ENCODE measurements at regions not wholly inside any gene's neighbourhood (a gene's known extent, or its start where the extent isn't known, plus 50 kb on each side); places are given as distances from the start of the nearest gene placed in this dataset.
"Not testable (repeated sequence)": the region's sequence is repeated elsewhere in the genome, so short reads cannot be mapped to it uniquely, and the experiment has no call there.

DNA sequence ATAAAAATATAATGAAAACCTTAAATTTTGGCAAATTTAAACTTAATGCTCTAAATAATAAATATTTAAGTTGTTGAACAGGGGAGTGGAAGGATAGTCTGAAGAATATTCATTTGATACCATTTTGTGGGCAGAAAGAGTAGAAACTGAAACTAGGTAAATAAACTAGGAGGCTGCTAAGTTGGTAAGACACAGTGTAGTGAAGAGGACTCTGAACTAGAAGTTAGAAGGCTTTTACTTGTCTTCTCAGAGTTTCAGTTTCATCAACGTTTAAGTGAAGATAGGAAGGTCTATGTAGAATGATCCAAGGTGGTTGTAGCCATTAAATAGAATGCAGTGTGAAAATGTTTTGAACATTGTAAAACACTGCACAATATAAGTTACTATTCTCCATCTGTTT lies 516.9 kb downstream of the AMY1C start:
- H3K27ac ChIP-seq, result no peak overlapping the region
- TF ChIP-seq CTCF (IDR thresholded peaks at IDR 0.05), result no peak
- H3K4me1 ChIP-seq, result no peaks in the 10 kb centered on the region
- H3K4me3 ChIP-seq, result no peak overlapping the region
- no peaks in the 10 kb centered on the region for H3K36me3 ChIP-seq
- H3K9me3 ChIP-seq, result no peaks in the 10 kb centered on the region
- DNase-seq, result no peak
- intact Hi-C loops (cut with DNase I), result no loop called here
- ATAC-seq, result no peak
- H3K27me3 ChIP-seq, result no peaks in the 10 kb centered on the region

GRCh38 chr1:104288322-104288721 lies 538.6 kb downstream of the AMY1C start:
- DNase-seq; H3K4me1 ChIP-seq; H3K4me3 ChIP-seq; H3K27ac ChIP-seq; ATAC-seq; H3K9me3 ChIP-seq; H3K36me3 ChIP-seq; H3K27me3 ChIP-seq; intact Hi-C loops (cut with DNase I): not testable (repeated sequence)

GRCh38 chr1:104291156-104291555 lies 541.5 kb downstream of the AMY1C start:
- H3K4me1 ChIP-seq, result no peaks in the 10 kb centered on the region
- ATAC-seq, result no peak
- no peak overlapping the region for H3K27ac ChIP-seq
- H3K9me3 ChIP-seq, result no peaks in the 10 kb centered on the region
- DNase-seq, result no peak
- no peak overlapping the region for H3K4me3 ChIP-seq
- TF ChIP-seq CTCF (IDR thresholded peaks at IDR 0.05), result no peak
- intact Hi-C loops (cut with DNase I), result no loop called here
- no peaks in the 10 kb centered on the region for H3K36me3 ChIP-seq
- no peaks in the 10 kb centered on the region for H3K27me3 ChIP-seq

DNA sequence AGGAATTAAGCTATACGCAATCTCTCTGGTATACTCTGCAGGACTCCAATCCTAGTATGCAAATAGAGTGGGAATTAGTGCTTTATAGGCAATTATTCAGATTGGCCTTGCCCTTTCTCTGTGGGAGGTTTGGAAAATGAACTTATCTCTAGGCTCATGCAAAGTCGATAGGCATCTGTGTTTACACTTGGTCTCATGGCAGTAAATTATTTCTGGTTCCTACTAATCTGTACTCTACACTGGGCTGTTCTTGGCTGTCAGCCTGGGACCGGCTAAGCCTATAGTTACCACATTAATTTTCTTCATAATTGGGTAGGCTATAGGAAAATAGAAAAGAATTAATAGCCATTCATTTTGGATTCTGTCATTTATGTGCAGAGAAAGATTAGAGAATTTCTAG lies 544.6 kb downstream of the AMY1C start:
- intact Hi-C loops (cut with DNase I), result no loop called here
- Histone ChIP-seq H3K36me3 (no peaks in the 10 kb centered on the region), H3K9me3 (no peaks in the 10 kb centered on the region), H3K27ac (no peak overlapping the region), H3K27me3 (no peaks in the 10 kb centered on the region), H3K4me1 (no peaks in the 10 kb centered on the region), H3K4me3 (no peak overlapping the region)
- ATAC-seq (no peak), DNase-seq (no peak)
- TF ChIP-seq CTCF (IDR thresholded peaks at IDR 0.05), result no peak

- no peaks in the 10 kb centered on the region for H3K36me3 ChIP-seq
- no peaks in the 10 kb centered on the region for H3K9me3 ChIP-seq
- ATAC-seq (no peak), DNase-seq (no peak)
- H3K27me3 ChIP-seq, result no peaks in the 10 kb centered on the region
- no peaks in the 10 kb centered on the region for H3K4me1 ChIP-seq
- no peak for TF ChIP-seq CTCF (IDR thresholded peaks at IDR 0.05)
- H3K27ac ChIP-seq, result no peak overlapping the region
- intact Hi-C loops (cut with DNase I), result no loop called here
- H3K4me3 ChIP-seq, result no peak overlapping the region
Observed at GRCh38 chr1:104295511-104295910, 545.8 kb downstream of the AMY1C start.

GRCh38 chr1:104309673-104310072 lies 560.0 kb downstream of the AMY1C start:
- H3K27me3 ChIP-seq, result no peaks in the 10 kb centered on the region
- no peaks in the 10 kb centered on the region for H3K36me3 ChIP-seq
- no peak for ATAC-seq
- H3K9me3 ChIP-seq, result no peaks in the 10 kb centered on the region
- TF ChIP-seq CTCF (IDR thresholded peaks at IDR 0.05), result no peak
- H3K27ac ChIP-seq, result no peak overlapping the region
- intact Hi-C loops (cut with DNase I), result no loop called here
- no peak for DNase-seq
- H3K4me3 ChIP-seq, result no peak overlapping the region
- H3K4me1 ChIP-seq, result no peaks in the 10 kb centered on the region

Data from upper lobe of right lung (tissue), 1 donor.